Omental fat pad (tissue), 3 donors: ENCODE measurements at regions not wholly inside any gene's neighbourhood (a gene's known extent, or its start where the extent isn't known, plus 50 kb on each side); places are given as distances from the start of the nearest gene placed in this dataset.

Experiments used
- ATAC-seq: fragments of 150-250 bp; one replicate; pipeline ENCODE4 v1.9.1; 2016; ENCODE audit warnings: mild to moderate bottlenecking, moderate library complexity; ENCODE audit not compliant: low FRiP score
- DNase-seq: peaks from one replicate; pipeline ENCODE4 v3.0.0-alpha.2; 2019; ENCODE audit warnings: low spot score
- TF ChIP-seq, protein P1 (sequence below), 3 donors: fragments of 450-650 bp; IDR thresholded peaks; one replicate each; pipeline ENCODE4 v1.5.1; 2016 to 2017; ENCODE audit warnings: antibody characterized with exemption in 3 of 3, mild to moderate bottlenecking in 3 of 3, moderate library complexity in 2 of 3

GRCh38 chr13:76127922-76128321 lies 491.8 kb downstream of the LMO7 start:
- TF ChIP-seq, protein P1, sequence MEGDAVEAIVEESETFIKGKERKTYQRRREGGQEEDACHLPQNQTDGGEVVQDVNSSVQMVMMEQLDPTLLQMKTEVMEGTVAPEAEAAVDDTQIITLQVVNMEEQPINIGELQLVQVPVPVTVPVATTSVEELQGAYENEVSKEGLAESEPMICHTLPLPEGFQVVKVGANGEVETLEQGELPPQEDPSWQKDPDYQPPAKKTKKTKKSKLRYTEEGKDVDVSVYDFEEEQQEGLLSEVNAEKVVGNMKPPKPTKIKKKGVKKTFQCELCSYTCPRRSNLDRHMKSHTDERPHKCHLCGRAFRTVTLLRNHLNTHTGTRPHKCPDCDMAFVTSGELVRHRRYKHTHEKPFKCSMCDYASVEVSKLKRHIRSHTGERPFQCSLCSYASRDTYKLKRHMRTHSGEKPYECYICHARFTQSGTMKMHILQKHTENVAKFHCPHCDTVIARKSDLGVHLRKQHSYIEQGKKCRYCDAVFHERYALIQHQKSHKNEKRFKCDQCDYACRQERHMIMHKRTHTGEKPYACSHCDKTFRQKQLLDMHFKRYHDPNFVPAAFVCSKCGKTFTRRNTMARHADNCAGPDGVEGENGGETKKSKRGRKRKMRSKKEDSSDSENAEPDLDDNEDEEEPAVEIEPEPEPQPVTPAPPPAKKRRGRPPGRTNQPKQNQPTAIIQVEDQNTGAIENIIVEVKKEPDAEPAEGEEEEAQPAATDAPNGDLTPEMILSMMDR (IDR thresholded peaks at IDR 0.05) = no peak
- DNase-seq = no peak
- ATAC-seq = no peak

DNA sequence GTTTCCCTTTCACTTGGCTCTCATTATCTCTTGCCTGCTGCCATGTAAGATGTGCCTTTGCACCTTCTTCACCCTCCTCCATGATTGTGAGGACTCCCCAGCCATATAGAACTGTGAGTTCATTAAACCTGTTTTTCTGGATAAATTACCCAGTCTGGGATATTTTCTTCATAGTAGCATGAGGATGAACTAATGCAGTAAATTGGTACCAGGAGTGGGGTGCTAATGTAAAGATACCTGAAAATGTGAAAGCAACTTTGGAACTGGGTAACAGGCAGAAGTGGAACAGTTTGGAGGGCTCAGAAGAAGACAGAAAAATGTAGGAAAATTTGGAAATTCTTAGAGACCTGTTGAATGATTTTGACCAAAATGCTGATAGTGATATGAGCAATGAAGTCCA lies 487.4 kb downstream of the LMO7 start:
- ATAC-seq = no peak
- TF ChIP-seq, protein P1 (IDR thresholded peaks at IDR 0.05) = no peak
- DNase-seq = no peak

DNA sequence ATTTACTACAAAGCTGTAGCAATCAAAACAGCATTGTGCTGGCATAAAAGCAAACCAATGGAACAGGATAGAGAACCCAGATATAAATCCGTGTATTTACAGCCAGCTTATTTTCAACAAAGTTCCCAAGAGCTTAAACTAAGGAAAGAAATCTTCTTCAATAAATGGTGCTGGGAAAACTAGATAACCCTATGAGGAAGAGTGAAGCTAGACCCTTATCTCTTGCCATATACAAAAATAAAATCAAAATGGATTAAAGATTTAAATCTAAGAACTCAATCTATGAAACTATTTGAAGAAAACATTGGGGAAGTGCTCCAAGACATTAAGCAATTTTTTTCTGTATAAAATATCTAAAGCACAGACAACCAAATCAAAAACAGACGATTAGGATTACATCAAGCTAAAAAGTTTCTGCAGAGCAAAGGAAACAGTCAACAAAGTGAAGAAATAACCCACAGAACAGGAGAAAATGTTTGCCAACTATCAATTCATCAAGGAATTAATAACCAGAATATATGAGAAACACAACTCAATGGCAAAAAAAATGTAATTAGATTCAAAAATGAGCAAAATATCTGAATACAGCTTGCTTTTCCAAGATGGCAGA lies 480.7 kb downstream of the LMO7 start:
- no peak for ATAC-seq
- no peak for DNase-seq
- TF ChIP-seq, protein P1 (IDR thresholded peaks at IDR 0.05) = no peak

- ATAC-seq = no peak
- TF ChIP-seq, protein P1 (IDR thresholded peaks at IDR 0.05) = no peak
- DNase-seq = no peak
Observed at GRCh38 chr13:76106763-76107162, 470.6 kb downstream of the LMO7 start.

- no peak for ATAC-seq
- no peak for DNase-seq
Observed at GRCh38 chr13:76094645-76095044, 458.5 kb downstream of the LMO7 start.

DNA sequence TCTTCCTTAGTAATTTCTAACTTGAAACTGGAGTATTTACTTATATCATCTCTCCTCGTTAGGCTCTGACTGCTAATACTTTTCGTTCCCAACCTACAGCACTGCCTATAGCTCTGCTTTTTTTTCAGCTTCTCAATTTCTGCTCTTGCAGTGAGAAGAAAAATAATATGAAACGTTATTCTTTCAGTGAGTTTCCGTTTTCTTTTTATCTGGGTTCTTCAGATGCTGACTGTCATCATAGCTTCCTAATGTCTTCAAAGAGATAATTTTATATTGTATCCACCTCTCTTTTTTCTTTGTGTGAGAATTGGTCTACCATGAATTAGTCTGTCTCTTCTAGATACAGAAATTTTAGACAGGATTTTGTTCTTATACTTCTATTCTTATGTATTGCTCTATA lies 454.9 kb downstream of the LMO7 start:
- TF ChIP-seq, protein P1 (IDR thresholded peaks at IDR 0.05) = no peak
- ATAC-seq (no peak), DNase-seq (no peak)

More at GRCh38 chr13:76094645-76095044, 458.5 kb downstream of the LMO7 start:
- TF ChIP-seq, protein P1 (IDR thresholded peaks at IDR 0.05) = no peak

DNA sequence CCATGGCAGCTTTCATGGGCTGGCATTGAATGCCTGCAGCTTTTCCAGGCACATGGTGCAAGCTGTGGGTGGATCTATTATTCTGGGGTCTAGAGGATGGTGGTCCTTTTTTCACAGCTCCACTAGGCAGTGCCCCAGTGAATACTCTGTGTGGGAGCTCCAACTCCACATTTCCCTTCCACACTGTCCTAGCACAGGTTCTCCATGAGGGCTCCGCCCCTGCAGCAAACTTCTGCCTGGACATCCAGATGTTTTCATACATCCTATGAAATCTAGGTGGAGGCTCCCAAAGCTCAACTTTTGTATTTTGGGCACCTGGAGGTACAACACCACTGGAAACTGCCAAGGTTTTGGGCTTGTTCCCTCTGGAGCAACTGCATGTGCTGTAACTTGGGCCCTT lies 450.6 kb downstream of the LMO7 start:
- ATAC-seq = no peak
- TF ChIP-seq, protein P1 (IDR thresholded peaks at IDR 0.05) = no peak
- DNase-seq = no peak
